C4-2B (cell line): ENCODE measurements at regions not wholly inside any gene's neighbourhood (a gene's known extent, or its start where the extent isn't known, plus 50 kb on each side); places are given as distances from the start of the nearest gene placed in this dataset.

Experiments used
- ZFX ChIP-seq: fragments of 450-650 bp; IDR thresholded peaks from 2 replicates; pipeline ENCODE4 v1.6.1; 2017
- TF ChIP-seq, protein P1 (sequence below): fragments of 450-650 bp; conservative IDR thresholded peaks from 2 replicates; pipeline ENCODE4 v1.5.1; 2017; ENCODE audit warnings: mild to moderate bottlenecking

DNA sequence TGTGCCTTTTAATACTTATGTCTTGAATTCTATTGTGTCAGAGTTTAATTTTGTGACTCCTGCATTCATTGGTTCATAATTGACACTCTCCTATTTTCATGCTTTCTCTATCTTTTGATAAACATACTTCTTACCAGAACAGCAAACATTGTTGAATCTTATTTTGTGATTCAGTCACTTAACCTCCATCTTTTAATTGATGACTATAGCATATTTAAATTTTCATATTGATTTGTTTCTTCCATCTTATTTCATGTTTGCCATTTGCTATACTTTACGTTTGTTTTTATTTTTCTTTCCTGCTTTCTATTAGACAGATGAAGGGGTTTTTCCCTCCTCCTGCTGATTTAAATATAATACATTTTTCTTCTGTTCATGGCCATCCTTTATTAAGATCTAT lies 115.5 kb upstream of the FAM9A start:
- TF ChIP-seq, protein P1, sequence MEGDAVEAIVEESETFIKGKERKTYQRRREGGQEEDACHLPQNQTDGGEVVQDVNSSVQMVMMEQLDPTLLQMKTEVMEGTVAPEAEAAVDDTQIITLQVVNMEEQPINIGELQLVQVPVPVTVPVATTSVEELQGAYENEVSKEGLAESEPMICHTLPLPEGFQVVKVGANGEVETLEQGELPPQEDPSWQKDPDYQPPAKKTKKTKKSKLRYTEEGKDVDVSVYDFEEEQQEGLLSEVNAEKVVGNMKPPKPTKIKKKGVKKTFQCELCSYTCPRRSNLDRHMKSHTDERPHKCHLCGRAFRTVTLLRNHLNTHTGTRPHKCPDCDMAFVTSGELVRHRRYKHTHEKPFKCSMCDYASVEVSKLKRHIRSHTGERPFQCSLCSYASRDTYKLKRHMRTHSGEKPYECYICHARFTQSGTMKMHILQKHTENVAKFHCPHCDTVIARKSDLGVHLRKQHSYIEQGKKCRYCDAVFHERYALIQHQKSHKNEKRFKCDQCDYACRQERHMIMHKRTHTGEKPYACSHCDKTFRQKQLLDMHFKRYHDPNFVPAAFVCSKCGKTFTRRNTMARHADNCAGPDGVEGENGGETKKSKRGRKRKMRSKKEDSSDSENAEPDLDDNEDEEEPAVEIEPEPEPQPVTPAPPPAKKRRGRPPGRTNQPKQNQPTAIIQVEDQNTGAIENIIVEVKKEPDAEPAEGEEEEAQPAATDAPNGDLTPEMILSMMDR, result no peak
- TF ChIP-seq ZFX, result no peak
